H54 (cell line): ENCODE measurements at regions not wholly inside any gene's neighbourhood (a gene's known extent, or its start where the extent isn't known, plus 50 kb on each side); places are given as distances from the start of the nearest gene placed in this dataset.

ENCODE experiments used
- DNase-seq: peaks from one replicate; pipeline ENCODE4 v3.0.0; 2011; ENCODE audit warnings: low spot score, mixed read lengths; ENCODE audit not compliant: insufficient read length
- FAIRE-seq: peaks from 3 replicates; lab custom pipeline; 2011; peaks lifted over from hg19 to GRCh38; lab: Jason Lieb, UNC
- POLR2A ChIP-seq: IDR thresholded peaks from 2 replicates; pipeline ENCODE4 v1.6.1; 2011; ENCODE audit warnings: low read depth, mild to moderate bottlenecking, low read length

GRCh38 chr5:17424674-17425073 lies 73.4 kb upstream of the TAF11L2 start:
- TF ChIP-seq POLR2A = no peak
- no peak for FAIRE-seq
- DNase-seq = no peak

DNA sequence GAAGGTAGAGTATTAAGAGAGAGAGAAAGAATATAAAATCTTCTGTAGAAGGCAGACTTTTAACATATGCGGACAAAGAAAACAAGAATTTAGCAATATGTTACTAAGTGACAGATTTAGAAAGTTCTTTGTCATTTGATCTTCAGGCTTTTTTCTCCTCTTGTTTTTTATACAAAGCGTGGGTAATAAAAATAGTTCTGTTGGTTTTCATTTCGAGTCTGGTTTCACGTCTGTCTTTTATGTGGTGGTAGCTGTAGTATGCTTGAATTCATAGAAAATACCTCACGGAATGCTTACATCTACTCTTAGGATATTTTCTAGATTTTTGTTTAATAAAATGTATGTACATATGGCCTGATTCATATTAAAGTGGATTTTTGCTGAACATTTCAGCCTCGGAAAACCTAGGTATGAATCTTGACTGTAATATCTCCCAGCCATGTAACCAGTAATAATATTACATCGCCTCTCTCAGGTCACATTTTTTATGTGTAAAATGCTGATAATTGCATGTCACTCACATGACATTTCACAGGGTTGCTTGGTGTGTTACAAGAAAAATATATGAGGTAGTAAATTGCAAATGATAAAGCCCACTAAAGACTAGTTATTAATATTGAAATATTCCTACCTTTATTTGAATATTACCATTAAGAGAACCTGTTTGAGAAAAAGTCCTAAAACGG lies 72.5 kb upstream of the TAF11L2 start:
- no peak for FAIRE-seq
- no peak for TF ChIP-seq POLR2A
- DNase-seq = no peak

GRCh38 chr5:17426104-17426749 lies 71.8 kb upstream of the TAF11L2 start:
- no peak for FAIRE-seq
- no peak for DNase-seq
- no peak for TF ChIP-seq POLR2A

GRCh38 chr5:17428176-17428800 lies 69.7 kb upstream of the TAF11L2 start:
- no peak for TF ChIP-seq POLR2A
- DNase-seq (no peak), FAIRE-seq (no peak)

GRCh38 chr5:17429353-17429752 lies 68.7 kb upstream of the TAF11L2 start:
- no peak for TF ChIP-seq POLR2A
- FAIRE-seq (no peak), DNase-seq (no peak)

- FAIRE-seq (no peak), DNase-seq (no peak)
- TF ChIP-seq POLR2A = no peak
These were observed 67.8 kb upstream of the TAF11L2 start for GRCh38 chr5:17430241-17430640.

GRCh38 chr5:17431272-17432050 lies 66.6 kb upstream of the TAF11L2 start:
- no peak for DNase-seq
- no peak for FAIRE-seq
- no peak for TF ChIP-seq POLR2A

GRCh38 chr5:17432569-17432968 lies 65.5 kb upstream of the TAF11L2 start:
- no peak for TF ChIP-seq POLR2A
- FAIRE-seq (no peak), DNase-seq (no peak)

GRCh38 chr5:17433406-17433805 lies 64.6 kb upstream of the TAF11L2 start:
- FAIRE-seq = no peak
- DNase-seq = no peak
- TF ChIP-seq POLR2A = no peak

DNA sequence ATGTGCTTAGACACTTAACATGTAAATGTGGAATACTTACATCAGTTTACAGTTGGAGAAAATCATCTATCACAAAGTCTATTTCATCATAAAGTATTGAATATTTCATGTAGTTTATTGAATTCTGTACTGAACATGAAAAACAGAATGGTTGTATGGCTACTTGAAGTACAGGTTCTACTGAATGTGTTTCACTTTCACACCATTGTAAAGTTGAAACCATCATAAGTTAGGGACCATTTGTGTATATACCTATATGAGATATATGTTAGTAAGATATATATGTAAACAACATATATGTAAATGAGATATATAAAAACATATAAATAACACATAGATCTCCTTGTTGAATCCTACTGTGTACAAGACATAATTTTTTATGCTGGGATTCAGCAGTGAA lies 63.0 kb upstream of the TAF11L2 start:
- DNase-seq (no peak), FAIRE-seq (no peak)
- no peak for TF ChIP-seq POLR2A

GRCh38 chr5:17436350-17436749 lies 61.7 kb upstream of the TAF11L2 start:
- no peak for TF ChIP-seq POLR2A
- FAIRE-seq (no peak), DNase-seq (no peak)

- FAIRE-seq (no peak), DNase-seq (no peak)
- no peak for TF ChIP-seq POLR2A
These were observed 61.2 kb upstream of the TAF11L2 start for GRCh38 chr5:17436761-17437221.

- FAIRE-seq (no peak), DNase-seq (no peak)
- no peak for TF ChIP-seq POLR2A
These were observed 60.0 kb upstream of the TAF11L2 start for GRCh38 chr5:17438027-17438426.

DNA sequence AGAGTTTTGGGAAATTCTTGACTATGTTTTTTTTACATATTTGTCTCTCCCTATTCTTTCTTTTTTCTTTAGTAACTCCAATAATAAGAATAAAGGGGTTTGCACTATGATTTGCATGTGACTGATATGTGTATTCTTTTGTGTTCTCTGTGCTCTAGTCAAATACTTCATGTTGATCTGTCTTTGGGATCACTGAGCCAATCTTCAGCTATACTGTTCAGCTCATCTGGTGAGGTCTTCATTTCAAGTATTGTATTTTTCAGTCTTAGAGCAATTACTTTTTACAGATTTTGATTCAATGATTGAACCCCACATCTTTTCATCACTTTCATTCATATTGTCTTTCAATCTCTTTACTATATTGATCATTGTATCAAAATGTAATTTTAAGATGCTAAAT lies 58.1 kb upstream of the TAF11L2 start:
- DNase-seq = no peak
- TF ChIP-seq POLR2A = no peak
- FAIRE-seq = no peak

- DNase-seq (no peak), FAIRE-seq (no peak)
- TF ChIP-seq POLR2A = no peak
These were observed 57.3 kb upstream of the TAF11L2 start for GRCh38 chr5:17440766-17441165.
